Gastrocnemius medialis (tissue), 4 donors: ENCODE measurements at regions not wholly inside any gene's neighbourhood (a gene's known extent, or its start where the extent isn't known, plus 50 kb on each side); places are given as distances from the start of the nearest gene placed in this dataset.

Experiments
- ATAC-seq, 2 donors: fragments of 150-250 bp; one replicate each; pipeline ENCODE4 v1.9.1; 2016
- DNase-seq, 2 donors: peaks; one replicate each; pipeline ENCODE4 v3.0.0-alpha.2; 2019
- H3K27ac ChIP-seq, 4 donors: fragments of 200-600 bp; sonication (generic); 1 replicate in 1 of 4; 2 replicates in 3 of 4; pipeline ENCODE4 v1.5.1; 2016 to 2018; ENCODE audit warnings: mild to moderate bottlenecking in 2 of 4, moderate library complexity in 1 of 4
- H3K27me3 ChIP-seq, 3 donors: fragments of 200-600 bp; sonication (generic) in 2 of 3; 1 replicate in 1 of 3; 2 replicates in 2 of 3; pipeline versions ENCODE4 v1.5.1 to v1.6.0; 2016 to 2019; ENCODE audit warnings: mild to moderate bottlenecking in 1 of 3, moderate library complexity in 1 of 3
- H3K36me3 ChIP-seq, 2 donors: fragments of 200-600 bp; sonication (generic) in 1 of 2; one replicate each; pipeline ENCODE4 v1.5.1; 2017 to 2018
- H3K4me1 ChIP-seq, 2 donors: fragments of 200-600 bp; sonication (generic) in 1 of 2; one replicate each; pipeline ENCODE4 v1.5.1; 2016 to 2017; ENCODE audit warnings: mild to moderate bottlenecking in 2 of 2
- H3K4me3 ChIP-seq, 4 donors: fragments of 200-600 bp; sonication (generic) in 3 of 4; 1 replicate in 1 of 4; 2 replicates in 3 of 4; pipeline ENCODE4 v1.5.1; 2016 to 2019; ENCODE audit warnings: mild to moderate bottlenecking in 2 of 4
- H3K9me3 ChIP-seq, 3 donors: fragments of 200-600 bp; sonication (generic) in 2 of 3; 1 replicate in 1 of 3; 2 replicates in 2 of 3; pipeline ENCODE4 v1.5.1; 2016 to 2019
- CTCF ChIP-seq, 5 experiments: fragments of 450-650 bp in 3 of 5; fragments of 200-600 bp in 2 of 5; sonication (generic) in 2 of 5; IDR thresholded peaks in 4 of 5; conservative IDR thresholded peaks in 1 of 5; 1 replicate in 4 of 5; 2 replicates in 1 of 5; pipeline ENCODE4 v1.5.1; 2016 to 2019; ENCODE audit warnings: antibody characterized with exemption in 5 of 5, mild to moderate bottlenecking in 3 of 5, moderate library complexity in 3 of 5
- POLR2A ChIP-seq, 2 donors: fragments of 450-650 bp; IDR thresholded peaks; one replicate each; pipeline ENCODE4 v1.6.1; 2017; ENCODE audit warnings: antibody characterized with exemption in 2 of 2, mild to moderate bottlenecking in 2 of 2, moderate library complexity in 2 of 2
- in situ Hi-C, 4 donors: fragments of 200-750 bp; cut with MboI; loops; one replicate each; pipeline versions ENCODE4 v1.15.0 to v1.8.0; 2017; ENCODE audit warnings: low sequenced_read_pairs in 4 of 4
- intact Hi-C: fragments of 100-400 bp; cut with DNase I; formaldehyde crosslinking; loops from one replicate; pipeline ENCODE4 v1.15.1; 2023; ENCODE audit warnings: low total_unique reads

DNA sequence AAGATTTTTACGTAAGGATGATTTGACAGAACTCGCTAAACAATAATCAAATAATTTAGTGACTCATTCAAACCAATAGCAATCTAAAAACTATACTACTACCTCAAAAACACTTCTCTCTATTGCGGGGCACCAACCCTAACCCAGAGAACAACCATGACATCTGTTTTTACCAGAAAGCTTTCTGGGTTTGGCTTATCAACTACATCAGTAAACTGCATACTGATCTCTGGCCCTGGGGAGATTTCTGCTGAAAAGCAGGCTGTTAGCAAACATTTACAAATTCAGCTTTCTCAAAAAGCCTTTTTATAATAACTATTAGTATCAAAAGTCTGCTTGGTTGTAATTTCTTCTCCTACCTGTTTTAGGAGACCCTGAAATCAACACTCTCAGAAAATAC is 144.5 kb upstream of the ZWINT start:
- Histone ChIP-seq H3K36me3 (no peaks in the 10 kb centered on the region), H3K9me3 (no peaks in the 10 kb centered on the region), H3K4me1 (no peaks in the 10 kb centered on the region), H3K4me3 (no peak overlapping the region), H3K27ac (no peak overlapping the region), H3K27me3 (no peaks in the 10 kb centered on the region)
- no peak for ATAC-seq
- in situ Hi-C loops, result no loop called here
- intact Hi-C loops, result no loop called here
- TF ChIP-seq POLR2A (IDR thresholded peaks at IDR 0.05), result no peak
- TF ChIP-seq CTCF (IDR thresholded peaks at IDR 0.05 in 4 of 5, conservative IDR thresholded peaks at IDR 0.05 in 1 of 5), result no peak
- no peak for DNase-seq

DNA sequence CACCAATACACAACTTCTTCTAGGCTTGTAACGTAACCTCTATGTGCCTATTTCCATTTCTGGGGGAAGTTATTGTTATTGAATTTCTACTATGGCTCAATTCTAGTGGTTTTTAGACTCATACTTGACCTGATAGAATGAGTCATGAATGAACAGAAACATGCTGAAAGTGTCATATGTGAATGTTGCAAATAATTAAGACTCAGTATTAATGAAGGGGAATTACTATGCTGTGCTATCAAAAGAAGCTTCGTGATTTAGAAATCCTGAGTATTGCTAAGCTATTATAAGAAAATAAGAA is 135.1 kb upstream of the ZWINT start:
- H3K9me3 ChIP-seq, result no peaks in the 10 kb centered on the region
- in situ Hi-C loops (no loop called here), intact Hi-C loops (no loop called here)
- DNase-seq (no peak), ATAC-seq (no peak)
- H3K36me3 ChIP-seq, result no peaks in the 10 kb centered on the region
- no peak overlapping the region for H3K4me3 ChIP-seq
- TF ChIP-seq CTCF (IDR thresholded peaks at IDR 0.05 in 4 of 5, conservative IDR thresholded peaks at IDR 0.05 in 1 of 5), result no peak
- TF ChIP-seq POLR2A (IDR thresholded peaks at IDR 0.05), result no peak
- no peaks in the 10 kb centered on the region for H3K27me3 ChIP-seq
- no peak overlapping the region for H3K27ac ChIP-seq
- H3K4me1 ChIP-seq, result no peaks in the 10 kb centered on the region

DNA sequence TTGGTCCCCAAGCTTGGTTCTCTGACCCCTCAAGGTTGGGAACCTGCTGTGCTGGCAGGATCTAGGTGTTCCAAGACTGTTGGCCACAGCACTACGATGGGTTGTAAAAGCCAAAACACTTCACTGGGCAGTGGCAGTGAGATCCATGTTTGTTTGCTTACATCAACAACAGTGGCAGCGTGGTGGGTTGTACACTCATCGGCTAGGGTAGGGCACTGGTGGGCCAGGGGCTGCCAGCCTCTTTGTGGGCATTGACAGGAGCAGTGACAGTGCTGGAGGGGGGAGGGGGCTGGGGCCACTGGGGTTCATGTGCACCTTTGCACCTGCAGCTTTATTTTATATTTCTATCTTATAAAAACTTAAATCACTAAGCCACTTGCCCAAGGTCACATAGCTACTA is 126.7 kb upstream of the ZWINT start:
- H3K4me1 ChIP-seq, result no peaks in the 10 kb centered on the region
- no peak for TF ChIP-seq CTCF (IDR thresholded peaks at IDR 0.05 in 4 of 5, conservative IDR thresholded peaks at IDR 0.05 in 1 of 5)
- no peak for TF ChIP-seq POLR2A (IDR thresholded peaks at IDR 0.05)
- intact Hi-C loops (no loop called here), in situ Hi-C loops (no loop called here)
- H3K9me3 ChIP-seq, result no peaks in the 10 kb centered on the region
- no peaks in the 10 kb centered on the region for H3K27me3 ChIP-seq
- no peak overlapping the region for H3K4me3 ChIP-seq
- no peaks in the 10 kb centered on the region for H3K36me3 ChIP-seq
- ATAC-seq (no peak), DNase-seq (no peak)
- no peak overlapping the region for H3K27ac ChIP-seq

GRCh38 chr10:56481521-56482091 is 120.5 kb upstream of the ZWINT start:
- no peak overlapping the region for H3K27ac ChIP-seq
- no peaks in the 10 kb centered on the region for H3K27me3 ChIP-seq
- no peak for TF ChIP-seq CTCF (IDR thresholded peaks at IDR 0.05 in 4 of 5, conservative IDR thresholded peaks at IDR 0.05 in 1 of 5)
- TF ChIP-seq POLR2A (IDR thresholded peaks at IDR 0.05), result no peak
- in situ Hi-C loops (no loop called here), intact Hi-C loops (no loop called here)
- H3K4me1 ChIP-seq, result no peaks in the 10 kb centered on the region
- H3K4me3 ChIP-seq, result no peak overlapping the region
- DNase-seq (no peak), ATAC-seq (no peak)
- H3K9me3 ChIP-seq, result no peaks in the 10 kb centered on the region
- H3K36me3 ChIP-seq, result no peaks in the 10 kb centered on the region

GRCh38 chr10:56472978-56473377 is 111.9 kb upstream of the ZWINT start:
- TF ChIP-seq CTCF (IDR thresholded peaks at IDR 0.05 in 4 of 5, conservative IDR thresholded peaks at IDR 0.05 in 1 of 5), result no peak
- no peak for TF ChIP-seq POLR2A (IDR thresholded peaks at IDR 0.05)
- DNase-seq, result no peak
- no peak for ATAC-seq
- Histone ChIP-seq H3K4me1 (no peaks in the 10 kb centered on the region), H3K36me3 (no peaks in the 10 kb centered on the region), H3K27me3 (no peaks in the 10 kb centered on the region), H3K4me3 (no peak overlapping the region), H3K27ac (no peak overlapping the region), H3K9me3 (no peaks in the 10 kb centered on the region)
- intact Hi-C loops, result no loop called here
- in situ Hi-C loops, result no loop called here
